GM23338 (cell line): ENCODE measurements at regions not wholly inside any gene's neighbourhood (a gene's known extent, or its start where the extent isn't known, plus 50 kb on each side); places are given as distances from the start of the nearest gene placed in this dataset.

Experiments
- ATAC-seq: fragments of 200-7000 bp; cut with Tn5 transposase; 3 replicates; pipeline ENCODE4 v1.9.1; 2020
- DNase-seq: peaks from one replicate; pipeline ENCODE4 v3.0.0-alpha.2; 2015; ENCODE audit warnings: low spot score
- H2AFZ ChIP-seq: fragments of 200-600 bp; sonication (generic); 2 replicates; pipeline ENCODE4 v1.8.0; 2016; ENCODE audit warnings: antibody characterized with exemption, mild to moderate bottlenecking, moderate library complexity
- H3F3A ChIP-seq: fragments of 200-600 bp; sonication (generic); replicated peaks from 2 replicates; pipeline ENCODE4 v1.8.0; 2017; ENCODE audit warnings: antibody characterized with exemption, mixed run types, low read depth
- H3K27ac ChIP-seq: fragments of 200-600 bp; sonication (generic); 2 replicates; pipeline ENCODE4 v1.6.1; 2016; ENCODE audit warnings: low read depth
- H3K27me3 ChIP-seq: fragments of 200-600 bp; sonication (generic); 2 replicates; pipeline ENCODE4 v1.8.0; 2016; ENCODE audit warnings: mild to moderate bottlenecking, mixed run types, moderate library complexity; ENCODE audit not compliant: insufficient read depth
- H3K36me3 ChIP-seq: fragments of 200-600 bp; sonication (generic); 2 replicates; pipeline ENCODE4 v1.8.0; 2016; ENCODE audit warnings: mild to moderate bottlenecking; ENCODE audit not compliant: insufficient read depth
- H3K4me1 ChIP-seq: fragments of 200-600 bp; sonication (generic); 2 replicates; pipeline ENCODE4 v1.8.0; 2016; ENCODE audit warnings: mild to moderate bottlenecking, moderate library complexity; ENCODE audit not compliant: insufficient read depth
- H3K4me2 ChIP-seq: fragments of 200-600 bp; sonication (generic); 2 replicates; pipeline ENCODE4 v1.7.1; 2017; ENCODE audit warnings: mixed run types
- H3K4me3 ChIP-seq: fragments of 200-600 bp; sonication (generic); 2 replicates; pipeline ENCODE4 v1.6.1; 2016; ENCODE audit warnings: mixed run types
- H3K79me2 ChIP-seq: fragments of 200-600 bp; sonication (generic); replicated peaks from 2 replicates; pipeline ENCODE4 v1.8.0; 2017; ENCODE audit warnings: mild to moderate bottlenecking; ENCODE audit not compliant: insufficient read depth
- H3K9me2 ChIP-seq: fragments of 200-600 bp; sonication (generic); 2 replicates; pipeline ENCODE4 v1.8.0; 2017; ENCODE audit not compliant: insufficient read depth
- H4K20me1 ChIP-seq: fragments of 200-600 bp; sonication (generic); replicated peaks from 2 replicates; pipeline ENCODE4 v1.8.0; 2017; ENCODE audit warnings: mild to moderate bottlenecking; ENCODE audit not compliant: insufficient read depth
- H3K27ac Mint-ChIP-seq: 2 replicates; pipeline ENCODE4 v1.8.0; 2020; ENCODE audit warnings: inconsistent platforms, mild to moderate bottlenecking, moderate library complexity, mixed read lengths
- H3K27me3 Mint-ChIP-seq: 3 replicates; pipeline ENCODE4 v1.8.0; 2022; ENCODE audit warnings: low read depth, mild to moderate bottlenecking, moderate library complexity, mixed read lengths, inconsistent platforms; ENCODE audit not compliant: insufficient read depth, poor library complexity
- H3K36me3 Mint-ChIP-seq: 3 replicates; pipeline ENCODE4 v1.8.0; 2021; ENCODE audit warnings: low read depth, mild to moderate bottlenecking, inconsistent platforms, moderate library complexity, mixed read lengths
- H3K4me1 Mint-ChIP-seq: 3 replicates; pipeline ENCODE4 v1.8.0; 2020; ENCODE audit warnings: mild to moderate bottlenecking, inconsistent platforms, mixed read lengths
- H3K4me3 Mint-ChIP-seq: 3 replicates; pipeline ENCODE4 v1.8.0; 2021; ENCODE audit warnings: moderate library complexity, mild to moderate bottlenecking, inconsistent platforms, mixed read lengths
- H3K9me3 Mint-ChIP-seq: 3 replicates; pipeline ENCODE4 v1.8.0; 2020; ENCODE audit warnings: moderate library complexity, mild to moderate bottlenecking, inconsistent platforms, mixed read lengths
- CREB1 ChIP-seq: fragments of 250-450 bp; sonication (Bioruptor Pico); IDR thresholded peaks from 2 replicates; pipeline ENCODE4 v1.5.0; 2020; ENCODE audit warnings: low read depth, mild to moderate bottlenecking, moderate library complexity
- CTCF ChIP-seq, 2 experiments: fragments of 200-600 bp in 1 of 2; sonication (generic) in 1 of 2; conservative IDR thresholded peaks; 2 replicates each; pipeline versions ENCODE4 v1.5.1 to v1.6.1; 2016 to 2017; ENCODE audit warnings: antibody characterized with exemption in 2 of 2, low read depth in 2 of 2, mild to moderate bottlenecking in 2 of 2, moderate library complexity in 1 of 2
- EZH2 ChIP-seq: fragments of 200-600 bp; sonication (generic); IDR thresholded peaks from one replicate; pipeline ENCODE4 v1.8.0; 2017; ENCODE audit warnings: antibody characterized with exemption, mild to moderate bottlenecking, low read depth; ENCODE audit not compliant: unreplicated experiment
- EZH2phosphoT487 ChIP-seq: fragments of 200-600 bp; sonication (generic); IDR thresholded peaks from one replicate; pipeline ENCODE4 v1.8.1; 2018; ENCODE audit warnings: antibody characterized with exemption; ENCODE audit not compliant: unreplicated experiment
- JUNB ChIP-seq: IDR thresholded peaks from one replicate; pipeline ENCODE4 v1.6.1; 2016; ENCODE audit warnings: antibody characterized with exemption; ENCODE audit not compliant: unreplicated experiment
- NANOG ChIP-seq: IDR thresholded peaks from 2 replicates; pipeline ENCODE4 v1.6.1; 2016; ENCODE audit warnings: antibody characterized with exemption, borderline replicate concordance
- POLR2AphosphoS5 ChIP-seq: IDR thresholded peaks from 2 replicates; pipeline ENCODE4 v1.6.1; 2016; ENCODE audit warnings: antibody characterized with exemption, low read depth
- STAT1 ChIP-seq: IDR thresholded peaks from one replicate; pipeline ENCODE4 v1.6.1; 2016; ENCODE audit warnings: antibody characterized with exemption; ENCODE audit not compliant: unreplicated experiment
- ZNF114 ChIP-seq: fragments of 250-450 bp; sonication (Bioruptor Pico); IDR thresholded peaks from 2 replicates; pipeline ENCODE4 v1.5.0; 2020; ENCODE audit warnings: mild to moderate bottlenecking, moderate library complexity
- ZNF331 ChIP-seq: fragments of 250-450 bp; sonication (Bioruptor Pico); IDR thresholded peaks from 2 replicates; pipeline ENCODE4 v1.5.0; 2020; ENCODE audit warnings: low read depth, mild to moderate bottlenecking, moderate library complexity
- ZNF462 ChIP-seq: fragments of 250-450 bp; sonication (Bioruptor Pico); IDR thresholded peaks from 2 replicates; pipeline ENCODE4 v1.5.0; 2020; ENCODE audit warnings: mild to moderate bottlenecking, moderate library complexity
- TF ChIP-seq, protein P1 (sequence below): IDR thresholded peaks from 2 replicates; pipeline ENCODE4 v1.6.1; 2016; ENCODE audit warnings: antibody characterized with exemption
- TF ChIP-seq, protein P2 (sequence below): IDR thresholded peaks from one replicate; pipeline ENCODE4 v1.6.1; 2018; ENCODE audit warnings: antibody characterized with exemption; ENCODE audit not compliant: unreplicated experiment

GRCh38 chr4:1572964-1573720, 111.0 kb downstream of the FAM53A start:
- DNase-seq = no peak
- peak overlapping the region; percentile 16; the same call in 1 of the 3 replicates for H3K4me3 Mint-ChIP-seq
- peaks cover 40% of the 10 kb centered on the region for H3K4me1 Mint-ChIP-seq
- TF ChIP-seq STAT1 (no peak), ZNF462 (CRISPR knock-in tag) (no peak), CTCF (conservative IDR thresholded peaks at IDR 0.05; ENCODE audit: low read depth in 2 of 2) (no peak), POLR2AphosphoS5 (no peak), JUNB (no peak), CREB1 (CRISPR knock-in tag) (no peak), NANOG (no peak), ZNF331 (CRISPR knock-in tag) (no peak), EZH2 (no peak), ZNF114 (CRISPR knock-in tag) (no peak), EZH2phosphoT487 (no peak)
- TF ChIP-seq, protein P1, sequence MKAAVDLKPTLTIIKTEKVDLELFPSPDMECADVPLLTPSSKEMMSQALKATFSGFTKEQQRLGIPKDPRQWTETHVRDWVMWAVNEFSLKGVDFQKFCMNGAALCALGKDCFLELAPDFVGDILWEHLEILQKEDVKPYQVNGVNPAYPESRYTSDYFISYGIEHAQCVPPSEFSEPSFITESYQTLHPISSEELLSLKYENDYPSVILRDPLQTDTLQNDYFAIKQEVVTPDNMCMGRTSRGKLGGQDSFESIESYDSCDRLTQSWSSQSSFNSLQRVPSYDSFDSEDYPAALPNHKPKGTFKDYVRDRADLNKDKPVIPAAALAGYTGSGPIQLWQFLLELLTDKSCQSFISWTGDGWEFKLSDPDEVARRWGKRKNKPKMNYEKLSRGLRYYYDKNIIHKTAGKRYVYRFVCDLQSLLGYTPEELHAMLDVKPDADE = no peak
- TF ChIP-seq, protein P2, sequence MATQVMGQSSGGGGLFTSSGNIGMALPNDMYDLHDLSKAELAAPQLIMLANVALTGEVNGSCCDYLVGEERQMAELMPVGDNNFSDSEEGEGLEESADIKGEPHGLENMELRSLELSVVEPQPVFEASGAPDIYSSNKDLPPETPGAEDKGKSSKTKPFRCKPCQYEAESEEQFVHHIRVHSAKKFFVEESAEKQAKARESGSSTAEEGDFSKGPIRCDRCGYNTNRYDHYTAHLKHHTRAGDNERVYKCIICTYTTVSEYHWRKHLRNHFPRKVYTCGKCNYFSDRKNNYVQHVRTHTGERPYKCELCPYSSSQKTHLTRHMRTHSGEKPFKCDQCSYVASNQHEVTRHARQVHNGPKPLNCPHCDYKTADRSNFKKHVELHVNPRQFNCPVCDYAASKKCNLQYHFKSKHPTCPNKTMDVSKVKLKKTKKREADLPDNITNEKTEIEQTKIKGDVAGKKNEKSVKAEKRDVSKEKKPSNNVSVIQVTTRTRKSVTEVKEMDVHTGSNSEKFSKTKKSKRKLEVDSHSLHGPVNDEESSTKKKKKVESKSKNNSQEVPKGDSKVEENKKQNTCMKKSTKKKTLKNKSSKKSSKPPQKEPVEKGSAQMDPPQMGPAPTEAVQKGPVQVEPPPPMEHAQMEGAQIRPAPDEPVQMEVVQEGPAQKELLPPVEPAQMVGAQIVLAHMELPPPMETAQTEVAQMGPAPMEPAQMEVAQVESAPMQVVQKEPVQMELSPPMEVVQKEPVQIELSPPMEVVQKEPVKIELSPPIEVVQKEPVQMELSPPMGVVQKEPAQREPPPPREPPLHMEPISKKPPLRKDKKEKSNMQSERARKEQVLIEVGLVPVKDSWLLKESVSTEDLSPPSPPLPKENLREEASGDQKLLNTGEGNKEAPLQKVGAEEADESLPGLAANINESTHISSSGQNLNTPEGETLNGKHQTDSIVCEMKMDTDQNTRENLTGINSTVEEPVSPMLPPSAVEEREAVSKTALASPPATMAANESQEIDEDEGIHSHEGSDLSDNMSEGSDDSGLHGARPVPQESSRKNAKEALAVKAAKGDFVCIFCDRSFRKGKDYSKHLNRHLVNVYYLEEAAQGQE = no peak
- no peaks in the 10 kb centered on the region for H3K36me3 ChIP-seq
- H3F3A ChIP-seq = no peaks in the 10 kb centered on the region
- no peak overlapping the region for H2AFZ ChIP-seq
- H4K20me1 ChIP-seq = no peaks in the 10 kb centered on the region
- peak overlapping the region; percentile 38; the same call in 1 of the 2 replicates for H3K4me2 ChIP-seq
- H3K79me2 ChIP-seq = no peaks in the 10 kb centered on the region
- peaks cover 24% of the 10 kb centered on the region for H3K27me3 Mint-ChIP-seq
- H3K36me3 Mint-ChIP-seq = no peaks in the 10 kb centered on the region; the same call in 2 of the 3 replicates
- H3K27me3 ChIP-seq = peaks cover 7% of the 10 kb centered on the region
- ATAC-seq = no peak
- H3K27ac ChIP-seq = no peak overlapping the region
- no peak overlapping the region for H3K27ac Mint-ChIP-seq
- no peaks in the 10 kb centered on the region for H3K9me2 ChIP-seq
- H3K9me3 Mint-ChIP-seq = no peaks in the 10 kb centered on the region; the same call in 2 of the 3 replicates
- no peak overlapping the region for H3K4me3 ChIP-seq
- peaks cover 29% of the 10 kb centered on the region for H3K4me1 ChIP-seq
